ENCODE measurements at regions not wholly inside any gene's neighbourhood (a gene's known extent, or its start where the extent isn't known, plus 50 kb on each side); places are given as distances from the start of the nearest gene placed in this dataset.

DNA sequence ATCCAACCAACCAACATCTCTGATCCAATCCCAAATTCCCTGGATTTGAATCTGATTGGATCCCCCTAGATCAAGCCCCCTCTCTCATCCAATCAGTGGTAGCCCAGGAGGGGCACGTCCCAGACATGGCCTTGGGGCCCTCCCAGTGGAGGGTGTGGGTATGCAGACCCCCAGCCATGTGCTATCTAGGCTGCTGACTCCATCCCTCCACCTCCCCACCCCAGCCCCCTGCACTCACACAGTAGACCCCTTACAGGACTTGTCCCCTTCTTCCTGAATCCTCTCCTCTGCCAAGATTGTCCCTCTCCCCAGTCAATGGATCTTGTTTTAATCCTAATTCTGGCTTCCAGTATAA, 153.4 kb downstream of the OAT start:
- DNase-seq (ENCODE audit: low read depth in 2 of 2) = no peak

DNA sequence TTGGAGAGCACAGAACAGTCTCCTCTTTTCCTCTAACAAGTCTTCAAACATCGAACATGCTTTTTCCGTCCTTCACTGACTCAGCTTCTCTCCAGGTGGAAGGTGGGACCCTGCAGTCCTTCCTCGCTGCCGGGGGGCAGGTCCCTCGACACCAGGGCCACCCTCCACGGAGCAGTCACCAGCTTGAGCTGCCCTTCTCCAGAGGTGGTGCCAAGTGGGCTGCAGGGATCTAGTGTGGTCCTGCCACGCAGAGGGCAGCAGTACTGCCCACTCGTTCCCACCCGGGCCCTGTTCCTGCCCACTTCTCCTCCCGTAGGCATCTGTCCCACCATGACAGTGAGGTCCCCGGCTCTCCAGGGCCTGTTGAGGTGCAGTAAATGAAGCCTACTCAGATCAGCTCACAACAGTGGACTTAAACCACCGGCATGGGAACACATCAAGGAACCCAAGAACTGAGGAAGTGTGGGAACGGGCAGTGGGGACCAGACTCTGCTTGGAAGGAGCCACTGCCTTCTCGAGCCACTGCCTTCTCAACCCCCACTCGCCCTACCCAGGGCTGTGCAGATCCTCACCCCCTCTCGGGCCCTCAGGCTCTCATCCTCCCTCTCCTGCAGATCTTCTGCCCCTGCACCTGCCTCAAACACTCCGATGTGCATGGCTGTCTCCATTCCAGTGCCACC, 153.9 kb downstream of the OAT start:
- no peak for DNase-seq (ENCODE audit: low read depth in 2 of 2)

DNA sequence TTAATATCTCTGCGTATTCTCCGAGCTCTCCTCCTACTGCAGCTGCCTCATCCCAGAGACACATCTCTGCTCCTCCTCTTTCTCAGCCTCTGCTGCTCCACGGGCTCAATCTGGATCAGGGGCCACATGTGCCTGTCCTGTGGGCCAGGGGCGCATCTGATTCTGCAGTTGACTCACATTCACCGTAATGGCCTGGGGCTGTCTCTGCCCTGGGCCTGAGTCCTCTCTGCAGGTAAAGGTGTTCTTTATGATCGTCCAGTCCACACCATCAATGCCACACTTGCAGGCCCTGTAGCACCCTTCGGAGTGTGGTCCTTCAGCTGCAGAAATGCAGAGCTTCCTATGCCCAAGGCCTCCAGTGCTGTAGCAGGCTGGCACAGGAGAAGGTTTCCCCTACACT, 154.5 kb downstream of the OAT start:
- DNase-seq (ENCODE audit: low read depth in 2 of 2) = no peak

DNA sequence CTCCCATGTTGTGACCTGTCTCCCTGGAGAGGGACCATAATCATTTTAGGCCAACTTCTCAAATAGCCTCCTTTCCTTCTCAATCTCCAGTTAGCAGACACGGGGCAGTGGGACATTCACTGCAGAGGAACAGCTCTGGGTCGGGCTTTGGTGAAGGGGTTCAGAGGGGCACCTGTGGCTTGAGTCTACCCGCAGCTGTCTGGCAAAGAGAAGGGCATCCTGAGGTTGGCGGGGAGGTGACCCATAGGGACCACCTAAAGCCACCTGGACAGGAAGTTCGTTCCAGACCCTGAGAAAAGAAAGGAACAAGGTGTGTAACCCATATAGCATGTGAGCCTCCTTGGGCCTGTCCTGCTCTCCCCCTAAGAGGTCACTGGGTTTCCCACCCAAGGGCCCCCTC, 155.0 kb downstream of the OAT start:
- DNase-seq (ENCODE audit: low read depth in 2 of 2) = no peak

DNA sequence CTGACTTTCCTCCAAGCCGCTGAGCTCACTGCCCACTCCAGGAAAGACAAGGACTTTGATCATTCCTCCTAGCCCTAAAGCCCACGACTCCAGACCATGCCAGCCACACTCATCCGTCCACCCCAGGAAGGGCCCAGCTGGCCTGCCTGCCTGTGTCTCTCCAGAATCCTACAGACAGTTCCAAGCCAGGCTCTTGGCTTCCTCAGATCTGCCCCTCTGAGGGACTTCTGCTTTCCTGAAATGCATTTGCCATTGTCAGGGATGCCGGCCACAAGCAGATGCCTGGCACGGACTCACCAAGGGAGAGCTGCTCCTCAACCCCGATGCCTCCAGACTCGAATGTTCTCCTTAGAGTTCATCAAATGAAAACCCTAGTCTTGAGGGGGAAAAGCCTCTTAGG, 155.8 kb downstream of the OAT start:
- DNase-seq (ENCODE audit: low read depth in 2 of 2) = no peak

GRCh38 chr10:124262234-124262865, 156.4 kb downstream of the OAT start:
- DNase-seq (ENCODE audit: low read depth in 2 of 2) = no peak

DNA sequence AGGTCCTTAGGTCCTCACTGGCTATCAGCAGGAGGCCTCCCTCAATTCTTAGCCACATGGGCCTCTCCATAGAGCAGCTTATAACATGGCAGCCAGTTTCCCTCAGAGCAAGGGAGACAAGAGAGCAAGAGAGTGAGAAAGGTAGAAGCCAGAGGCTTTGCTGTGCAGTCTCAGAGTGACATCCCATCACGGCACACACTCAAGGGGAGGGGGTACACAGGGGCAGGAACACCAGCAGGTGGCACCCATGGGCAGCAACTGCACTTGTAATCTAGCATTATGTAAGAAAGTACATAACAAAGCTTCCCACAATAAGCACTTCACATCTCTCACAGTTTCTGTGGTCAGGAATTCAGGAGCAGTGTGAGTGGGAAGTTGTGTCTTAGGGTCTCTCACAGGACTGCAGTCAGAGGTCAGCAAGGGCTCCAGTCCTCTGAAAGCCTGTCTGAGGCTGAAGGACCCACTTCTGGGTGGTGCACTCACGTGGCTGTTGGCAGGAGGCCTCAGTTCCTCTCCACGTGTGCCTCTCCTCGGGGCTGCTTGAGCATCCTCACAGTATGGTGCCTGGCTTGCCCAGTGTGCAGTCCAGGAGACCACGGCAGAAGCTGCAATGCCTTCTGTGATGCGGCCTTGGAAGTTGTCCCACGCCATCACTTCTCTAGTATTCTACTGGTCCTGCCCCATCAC, 159.4 kb downstream of the OAT start:
- peak in 1 of 2 donors; percentile 4 for DNase-seq (ENCODE audit: low read depth in 2 of 2)

DNA sequence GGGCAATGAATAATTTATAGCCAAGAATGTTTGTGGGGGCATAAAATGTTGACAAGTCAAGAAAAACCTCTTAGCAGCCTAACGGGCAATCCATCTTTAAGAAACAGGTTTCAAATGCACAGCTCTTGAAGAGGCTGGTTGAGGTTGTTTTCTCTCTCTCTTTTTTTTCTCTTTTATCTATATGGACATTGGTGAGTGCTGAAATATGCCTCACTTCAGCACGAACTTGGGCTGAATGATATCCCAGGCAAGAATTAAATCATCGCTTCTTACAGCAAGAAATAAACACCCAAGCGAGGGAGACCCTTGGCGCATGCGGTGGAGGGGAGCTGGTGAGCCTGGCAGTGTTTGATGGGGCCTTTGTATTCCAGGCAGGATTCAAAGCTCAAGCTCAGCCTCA, 160.9 kb downstream of the OAT start:
- DNase-seq (ENCODE audit: low read depth in 2 of 2) = no peak

DNA sequence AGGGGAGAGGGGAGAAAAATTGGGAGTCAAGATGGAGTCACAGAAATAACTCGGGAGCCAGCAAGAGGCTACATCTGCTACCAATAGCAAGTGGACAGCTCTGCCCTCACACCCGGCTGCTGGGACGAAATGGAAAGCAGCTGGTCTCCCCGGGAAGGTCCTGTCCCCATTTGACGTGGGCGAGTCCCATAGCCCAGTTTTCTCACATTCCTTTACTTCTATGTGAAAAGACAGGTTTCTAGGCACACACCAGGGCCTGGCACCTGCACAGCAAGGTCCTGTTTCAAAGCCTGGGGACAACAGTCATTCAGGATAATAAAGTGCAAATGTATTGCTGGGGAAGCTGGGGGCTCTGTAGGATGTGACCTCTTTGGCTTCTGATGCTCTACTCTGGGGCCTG, 162.6 kb downstream of the OAT start:
- no peak for DNase-seq (ENCODE audit: low read depth in 2 of 2)

GRCh38 chr10:124255556-124255955, 162.2 kb upstream of the CHST15 start:
- no peak for DNase-seq (ENCODE audit: low read depth in 2 of 2)

DNA sequence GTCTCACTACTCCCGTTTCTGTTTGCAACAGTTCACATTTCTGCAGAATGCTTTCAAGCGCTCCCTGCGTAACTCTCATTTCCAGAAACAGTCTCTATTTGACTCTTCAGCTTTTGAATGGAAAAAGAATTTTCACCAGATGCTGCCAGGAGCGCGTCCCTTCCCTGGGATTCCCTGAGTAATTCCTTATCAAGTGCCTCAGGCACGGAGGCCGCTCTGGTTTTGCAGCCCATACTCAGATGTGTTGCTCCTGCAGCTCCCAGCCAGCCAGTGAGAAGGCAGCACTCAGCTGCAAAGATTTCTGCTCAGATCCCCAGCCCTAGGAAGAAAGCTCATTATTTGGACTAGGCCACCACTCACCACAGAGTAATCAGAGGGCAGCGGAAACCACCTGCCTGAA, 161.1 kb upstream of the CHST15 start:
- no peak for DNase-seq (ENCODE audit: low read depth in 2 of 2)

DNA sequence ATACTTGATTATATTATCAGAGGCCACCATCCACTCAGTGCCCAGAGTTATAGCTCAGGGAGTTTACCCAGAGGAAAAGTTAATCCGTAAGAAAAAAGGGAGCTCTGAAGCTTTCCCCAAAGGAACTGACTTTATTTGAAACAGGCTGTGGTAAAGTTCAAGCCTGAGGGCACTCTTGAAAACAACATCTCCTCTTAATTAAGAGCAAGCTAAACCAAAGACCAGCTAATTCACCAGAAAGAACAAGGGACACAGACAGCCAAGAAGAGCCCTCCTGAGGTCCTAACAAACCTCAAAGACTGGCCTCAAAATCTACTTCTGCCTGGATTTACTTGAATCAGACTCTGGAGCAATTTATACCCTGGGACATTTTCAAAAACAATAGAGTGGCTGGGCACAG, 159.6 kb upstream of the CHST15 start:
- no peak for DNase-seq (ENCODE audit: low read depth in 2 of 2)

- no peak for DNase-seq (ENCODE audit: low read depth in 2 of 2)
Observed at GRCh38 chr10:124252097-124252715, 158.8 kb upstream of the CHST15 start.

DNA sequence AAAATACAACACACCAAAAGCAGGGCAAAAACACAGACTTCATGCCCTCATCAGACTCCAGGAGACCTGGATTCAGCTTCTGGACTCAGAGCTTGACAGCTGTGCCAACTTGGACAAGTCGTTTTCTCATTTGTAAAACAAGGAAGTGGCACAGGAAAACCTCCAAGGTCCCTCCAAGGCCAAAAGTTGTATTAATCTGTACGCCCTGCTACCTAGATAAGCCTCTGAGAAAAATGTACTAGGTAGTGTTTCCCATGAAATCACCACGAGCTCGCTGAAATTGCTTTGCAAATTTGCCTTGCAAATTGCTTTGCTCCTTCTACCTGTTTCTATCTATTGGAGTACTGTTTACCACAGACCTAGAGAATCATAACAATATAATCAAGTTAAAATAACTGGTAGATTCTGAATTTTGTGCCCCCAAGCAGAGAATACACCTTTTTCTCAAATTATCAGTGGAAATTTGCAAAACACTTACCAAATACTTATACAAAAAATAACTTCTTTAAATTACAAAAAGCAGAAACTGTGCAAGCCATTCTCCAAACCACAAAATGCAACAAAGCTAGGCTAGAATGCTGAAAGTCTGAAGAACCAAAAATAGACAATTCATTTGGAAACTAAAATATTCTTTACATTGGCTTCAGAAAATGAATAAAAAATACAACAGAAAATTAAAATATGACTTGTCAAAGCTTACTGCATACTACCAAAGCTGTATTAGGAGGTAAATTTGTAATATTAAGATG, 158.1 kb upstream of the CHST15 start:
- DNase-seq (ENCODE audit: low read depth in 2 of 2) = no peak

- no peak for DNase-seq (ENCODE audit: low read depth in 2 of 2)
Observed at GRCh38 chr10:124250506-124250905, 157.1 kb upstream of the CHST15 start.

GRCh38 chr10:124249812-124250432, 156.5 kb upstream of the CHST15 start:
- DNase-seq (ENCODE audit: low read depth in 2 of 2) = no peak

GRCh38 chr10:124249196-124249595, 155.8 kb upstream of the CHST15 start:
- DNase-seq (ENCODE audit: low read depth in 2 of 2) = no peak

GRCh38 chr10:124248056-124249045, 155.0 kb upstream of the CHST15 start:
- no peak for DNase-seq (ENCODE audit: low read depth in 2 of 2)

DNA sequence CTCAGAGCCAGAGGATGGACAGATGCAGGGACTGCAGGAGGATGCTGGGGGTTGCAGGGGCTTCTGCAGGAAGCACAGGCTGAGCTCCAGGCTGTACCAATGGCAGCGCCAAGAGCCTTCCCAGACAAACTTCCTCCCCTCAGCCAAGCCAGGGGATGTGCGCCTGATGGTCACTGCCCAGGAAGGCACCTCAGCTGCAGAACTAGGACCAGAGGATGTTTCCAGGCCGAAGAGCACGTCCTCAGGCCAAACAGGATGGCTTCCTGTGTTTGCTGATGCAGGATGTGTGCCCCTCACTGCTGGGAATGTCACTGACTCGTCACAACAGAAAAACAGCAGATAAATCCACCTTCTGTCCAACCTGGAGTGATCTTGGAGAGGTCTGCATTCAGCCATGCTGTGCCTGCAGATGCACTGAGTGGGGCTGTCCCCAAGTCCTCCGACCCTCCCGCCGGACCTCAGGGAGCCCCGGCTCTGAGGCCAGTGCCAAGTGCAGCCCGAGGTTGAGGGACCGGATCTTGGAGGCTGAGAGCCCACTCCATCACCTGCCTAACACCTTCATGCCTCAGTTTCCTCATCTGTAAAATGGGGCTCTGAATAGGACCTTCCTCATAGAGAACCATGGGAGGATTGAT, 152.5 kb upstream of the CHST15 start:
- no peak for DNase-seq (ENCODE audit: low read depth in 2 of 2)

DNA sequence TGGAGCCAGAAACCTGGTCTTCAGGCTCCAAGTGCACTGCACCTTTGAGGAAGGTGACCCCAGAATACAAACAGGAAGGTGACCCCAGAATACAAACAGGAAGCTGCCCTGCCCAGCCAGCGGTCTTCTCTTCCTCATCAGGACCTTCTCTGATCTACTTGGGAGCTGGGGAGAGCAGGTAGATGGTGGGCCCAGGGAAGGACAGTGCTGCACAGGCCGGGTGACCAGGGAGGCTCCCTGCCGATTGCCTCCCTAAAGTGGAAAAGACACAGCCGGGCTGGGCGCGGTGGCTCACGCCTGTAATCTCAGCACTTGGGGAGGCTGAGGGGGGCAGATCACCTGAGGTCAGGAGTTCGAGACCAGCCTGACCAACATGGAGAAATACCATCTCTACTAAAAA, 151.8 kb upstream of the CHST15 start:
- DNase-seq (ENCODE audit: low read depth in 2 of 2) = no peak
